ENCODE measurements at regions not wholly inside any gene's neighbourhood (a gene's known extent, or its start where the extent isn't known, plus 50 kb on each side); places are given as distances from the start of the nearest gene placed in this dataset.

- intact Hi-C loops (cut with micrococcal nuclease; ENCODE audit: unreplicated experiment), result no loop called here
These were observed 203.5 kb upstream of the RGMB start for GRCh38 chr5:98570010-98570409.

GRCh38 chr5:98570661-98571191 lies 202.7 kb upstream of the RGMB start:
- H3K4me1 ChIP-seq, result no peaks in the 10 kb centered on the region
- Mint-ChIP-seq H3K36me3 (ENCODE audit: insufficient read depth, unreplicated experiment) (no peaks in the 10 kb centered on the region), H3K9me3 (ENCODE audit: unreplicated experiment) (no peaks in the 10 kb centered on the region), H3K27me3 (ENCODE audit: insufficient read depth, unreplicated experiment) (no peaks in the 10 kb centered on the region), H3K4me3 (ENCODE audit: unreplicated experiment) (no peak overlapping the region), H3K4me1 (ENCODE audit: low read depth, unreplicated experiment) (no peaks in the 10 kb centered on the region), H3K27ac (ENCODE audit: unreplicated experiment) (no peak overlapping the region)
- ChIA-PET CTCF (no interaction called here), POLR2A (no interaction called here)
- no peak for TF ChIP-seq CTCF (IDR thresholded peaks at IDR 0.05; ENCODE audit: insufficient read depth in 1 of 2, low read depth in 1 of 2, low read length in 1 of 2, severe bottlenecking in 1 of 2, unreplicated experiment in 1 of 2)
- no peaks in the 10 kb centered on the region for H3K36me3 ChIP-seq (ENCODE audit: control insufficient read depth, insufficient read depth, low read length)
- no peak overlapping the region for H3K4me3 ChIP-seq (ENCODE audit: low read depth, low read length)
- DNase-seq, result no peak
- BruUV-seq (replicated peaks), result no TSS peak
- H3K27me3 ChIP-seq (replicated peaks; ENCODE audit: control insufficient read depth, insufficient read depth, low read length), result no peaks in the 10 kb centered on the region
- intact Hi-C loops (cut with micrococcal nuclease; ENCODE audit: unreplicated experiment), result no loop called here
- no peaks in the 10 kb centered on the region for H3K9me3 ChIP-seq

More at GRCh38 chr5:98570010-98570409, 203.5 kb upstream of the RGMB start:
- no TSS peak for BruUV-seq (replicated peaks)
- DNase-seq, result no peak
- Mint-ChIP-seq H3K36me3 (ENCODE audit: insufficient read depth, unreplicated experiment) (no peaks in the 10 kb centered on the region), H3K4me3 (ENCODE audit: unreplicated experiment) (no peak overlapping the region), H3K27me3 (ENCODE audit: insufficient read depth, unreplicated experiment) (no peaks in the 10 kb centered on the region), H3K4me1 (ENCODE audit: low read depth, unreplicated experiment) (no peaks in the 10 kb centered on the region), H3K27ac (ENCODE audit: unreplicated experiment) (no peak overlapping the region), H3K9me3 (ENCODE audit: unreplicated experiment) (no peaks in the 10 kb centered on the region)
- ChIA-PET CTCF (no interaction called here), POLR2A (no interaction called here)
- Histone ChIP-seq H3K36me3 (ENCODE audit: control insufficient read depth, insufficient read depth, low read length) (no peaks in the 10 kb centered on the region), H3K9me3 (no peaks in the 10 kb centered on the region), H3K27me3 (replicated peaks; ENCODE audit: control insufficient read depth, insufficient read depth, low read length) (no peaks in the 10 kb centered on the region), H3K4me1 (no peaks in the 10 kb centered on the region), H3K4me3 (ENCODE audit: low read depth, low read length) (no peak overlapping the region)
- TF ChIP-seq CTCF (IDR thresholded peaks at IDR 0.05; ENCODE audit: insufficient read depth in 1 of 2, low read depth in 1 of 2, low read length in 1 of 2, severe bottlenecking in 1 of 2, unreplicated experiment in 1 of 2), result no peak

- H3K9me3 ChIP-seq, result no peaks in the 10 kb centered on the region
- Mint-ChIP-seq H3K4me3 (ENCODE audit: unreplicated experiment) (no peak overlapping the region), H3K27ac (ENCODE audit: unreplicated experiment) (no peak overlapping the region), H3K9me3 (ENCODE audit: unreplicated experiment) (no peaks in the 10 kb centered on the region), H3K27me3 (ENCODE audit: insufficient read depth, unreplicated experiment) (no peaks in the 10 kb centered on the region), H3K4me1 (ENCODE audit: low read depth, unreplicated experiment) (no peaks in the 10 kb centered on the region), H3K36me3 (ENCODE audit: insufficient read depth, unreplicated experiment) (no peaks in the 10 kb centered on the region)
- H3K36me3 ChIP-seq (ENCODE audit: control insufficient read depth, insufficient read depth, low read length), result no peaks in the 10 kb centered on the region
- H3K4me3 ChIP-seq (ENCODE audit: low read depth, low read length), result no peak overlapping the region
- no peak for TF ChIP-seq CTCF (IDR thresholded peaks at IDR 0.05; ENCODE audit: insufficient read depth in 1 of 2, low read depth in 1 of 2, low read length in 1 of 2, severe bottlenecking in 1 of 2, unreplicated experiment in 1 of 2)
- DNase-seq, result no peak
- H3K27me3 ChIP-seq (replicated peaks; ENCODE audit: control insufficient read depth, insufficient read depth, low read length), result no peaks in the 10 kb centered on the region
- no TSS peak for BruUV-seq (replicated peaks)
- intact Hi-C loops (cut with micrococcal nuclease; ENCODE audit: unreplicated experiment), result no loop called here
- H3K4me1 ChIP-seq, result no peaks in the 10 kb centered on the region
- POLR2A ChIA-PET, result no interaction called here
- CTCF ChIA-PET, result no interaction called here
These were observed 199.6 kb upstream of the RGMB start for GRCh38 chr5:98573834-98574320.
